HG03025 (cell line): ENCODE measurements at regions not wholly inside any gene's neighbourhood (a gene's known extent, or its start where the extent isn't known, plus 50 kb on each side); places are given as distances from the start of the nearest gene placed in this dataset.
"Not testable (repeated sequence)": the region's sequence is repeated elsewhere in the genome, so short reads cannot be mapped to it uniquely, and the experiment has no call there.

ENCODE experiments used
- ATAC-seq: cut with Tn5 transposase; IDR thresholded peaks from one replicate; pipeline ENCODE4 v1.9.1; 2021; ENCODE audit warnings: mild to moderate bottlenecking, moderate library complexity; ENCODE audit not compliant: unreplicated experiment, low FRiP score

- ATAC-seq, result no peak
Observed at GRCh38 chr5:125476901-125477585, 730.6 kb upstream of the ZNF608 start.

GRCh38 chr5:125477586-125477975 is 731.1 kb upstream of the ZNF608 start:
- ATAC-seq, result no peak

GRCh38 chr5:125478599-125478998 is 732.2 kb upstream of the ZNF608 start:
- no peak for ATAC-seq

GRCh38 chr5:125480911-125481310 is 734.5 kb upstream of the ZNF608 start:
- ATAC-seq, result no peak

- no peak for ATAC-seq
Observed at GRCh38 chr5:125481506-125482465, 735.3 kb upstream of the ZNF608 start.

- no peak for ATAC-seq
Observed at GRCh38 chr5:125483609-125484008, 737.2 kb upstream of the ZNF608 start.

- ATAC-seq, result no peak
Observed at GRCh38 chr5:125484272-125484741, 737.9 kb upstream of the ZNF608 start.

GRCh38 chr5:125484742-125485641 is 738.6 kb upstream of the ZNF608 start:
- ATAC-seq, result no peak

- no peak for ATAC-seq
Observed at GRCh38 chr5:125485771-125486170, 739.3 kb upstream of the ZNF608 start.

- no peak for ATAC-seq
Observed at GRCh38 chr5:125486634-125487033, 740.2 kb upstream of the ZNF608 start.

- ATAC-seq, result no peak
Observed at GRCh38 chr5:125487231-125487630, 740.8 kb upstream of the ZNF608 start.

- not testable (repeated sequence) for ATAC-seq
Observed at GRCh38 chr5:125487652-125488051, 741.2 kb upstream of the ZNF608 start.

GRCh38 chr5:125489146-125489545 is 742.7 kb upstream of the ZNF608 start:
- ATAC-seq, result no peak

GRCh38 chr5:125491986-125492492 is 745.6 kb upstream of the ZNF608 start:
- no peak for ATAC-seq

- no peak for ATAC-seq
Observed at GRCh38 chr5:125492977-125493376, 746.5 kb upstream of the ZNF608 start.

GRCh38 chr5:125496393-125496792 is 750.0 kb upstream of the ZNF608 start:
- ATAC-seq, result no peak

- ATAC-seq, result no peak
Observed at GRCh38 chr5:125497651-125498050, 751.2 kb upstream of the ZNF608 start.

GRCh38 chr5:125499636-125500332 is 753.3 kb upstream of the ZNF608 start:
- no peak for ATAC-seq

GRCh38 chr5:125501396-125501795 is 755.0 kb upstream of the ZNF608 start:
- no peak for ATAC-seq

- no peak for ATAC-seq
Observed at GRCh38 chr5:125503946-125504345, 757.5 kb upstream of the ZNF608 start.
